GM12878 (cell line): ENCODE measurements at regions not wholly inside any gene's neighbourhood (a gene's known extent, or its start where the extent isn't known, plus 50 kb on each side); places are given as distances from the start of the nearest gene placed in this dataset.

Experiments
- ATAC-seq: fragments of 200-7000 bp; cut with Tn5 transposase; 3 replicates; pipeline ENCODE4 v1.9.1; 2020; ENCODE audit warnings: mild to moderate bottlenecking, moderate library complexity
- BruUV-seq: library from RNA; stranded (reverse); fragments of 400-500 nt; replicated peaks from 2 replicates; lab custom pipeline; 2021; lab: Mats Ljungman, UMichigan
- CTCF ChIA-PET: fragments of 300-600 bp; sonication (Branson Sonifier 250); formaldehyde crosslinking; extraction: SDS; loops from one replicate; lab custom pipeline; 2021; ENCODE audit warnings: inconsistent platforms; lab: Yijun Ruan, JAX
- POLR2A ChIA-PET: fragments of 350-600 bp; formaldehyde crosslinking; extraction: SDS; loops from one replicate; lab custom pipeline; 2021; ENCODE audit warnings: inconsistent platforms; lab: Charles Lee
- RAD21 ChIA-PET: fragments of 300-600 bp; sonication (Branson Sonifier 250); formaldehyde crosslinking; loops from one replicate; lab custom pipeline; 2023; ENCODE audit warnings: antibody characterized with exemption; ENCODE audit not compliant: unreplicated experiment; lab: Charles Lee
- SMC1A ChIA-PET: fragments of 300-600 bp; sonication (Branson Sonifier 250); formaldehyde crosslinking; loops from one replicate; lab custom pipeline; 2023; ENCODE audit not compliant: unreplicated experiment, uncharacterized antibody; lab: Charles Lee
- DNase-seq: peaks from one replicate; pipeline ENCODE4 v3.0.0-alpha.2; 2011; ENCODE audit warnings: low read depth, low spot score
- FAIRE-seq: peaks from 3 replicates; lab custom pipeline; 2011; peaks lifted over from hg19 to GRCh38; lab: Jason Lieb, UNC
- H2AFZ ChIP-seq: 2 replicates; pipeline ENCODE4 v1.6.0; 2011; ENCODE audit warnings: low read depth, low read length, control low read depth; ENCODE audit not compliant: control insufficient read depth
- H3K27ac ChIP-seq: 2 replicates; pipeline ENCODE4 v1.5.1; 2011; ENCODE audit warnings: control low read depth; ENCODE audit not compliant: control insufficient read depth, insufficient read depth
- H3K27me3 ChIP-seq, 2 experiments: replicated peaks in 1 of 2; 2 replicates each; pipeline versions ENCODE4 v1.6.0 to v1.6.1; 2011; ENCODE audit warnings: low read length in 1 of 2; ENCODE audit not compliant: control insufficient read depth in 2 of 2, insufficient read depth in 2 of 2
- H3K36me3 ChIP-seq, 2 experiments: 2 replicates each; pipeline ENCODE4 v1.5.1; 2011; ENCODE audit warnings: low read length in 1 of 2; ENCODE audit not compliant: control insufficient read depth in 2 of 2, insufficient read depth in 2 of 2
- H3K4me1 ChIP-seq: 2 replicates; pipeline ENCODE4 v1.6.1; 2011; ENCODE audit warnings: mild to moderate bottlenecking, low read length, moderate library complexity, mixed read lengths; ENCODE audit not compliant: control insufficient read depth, insufficient read depth
- H3K4me2 ChIP-seq: 2 replicates; pipeline ENCODE4 v1.6.0; 2011; ENCODE audit warnings: control low read depth; ENCODE audit not compliant: control insufficient read depth, insufficient read depth
- H3K4me3 ChIP-seq: fragments of 200-600 bp; sonication (generic); 2 replicates; pipeline ENCODE4 v1.5.1; 2016
- H3K79me2 ChIP-seq: 2 replicates; pipeline ENCODE4 v1.6.0; 2011; ENCODE audit warnings: low read length; ENCODE audit not compliant: control insufficient read depth, insufficient read depth
- H3K9ac ChIP-seq: 2 replicates; pipeline ENCODE4 v1.8.0; 2011; ENCODE audit warnings: low read length, control low read depth, mixed read lengths; ENCODE audit not compliant: control insufficient read depth, insufficient read depth
- H3K9me3 ChIP-seq: replicated peaks from 3 replicates; pipeline ENCODE4 v1.5.1; 2011; ENCODE audit warnings: mild to moderate bottlenecking, low read length; ENCODE audit not compliant: control insufficient read depth, insufficient read depth
- H4K20me1 ChIP-seq: 2 replicates; pipeline ENCODE4 v1.6.0; 2011; ENCODE audit not compliant: control insufficient read depth, insufficient read depth
- BMI1 ChIP-seq: fragments of 450-650 bp; IDR thresholded peaks from 2 replicates; pipeline ENCODE4 v1.6.1; 2016; ENCODE audit warnings: mild to moderate bottlenecking, moderate library complexity, borderline replicate concordance
- NFYA ChIP-seq: IDR thresholded peaks from 2 replicates; pipeline ENCODE4 v1.6.1; 2011; ENCODE audit warnings: low read depth, mild to moderate bottlenecking, low read length, improper control_type of control experiment, borderline replicate concordance
- NR2F1 ChIP-seq: fragments of 450-650 bp; conservative IDR thresholded peaks from 2 replicates; pipeline ENCODE4 v1.6.1; 2017; ENCODE audit warnings: mild to moderate bottlenecking
- PAX5 ChIP-seq: IDR thresholded peaks from 2 replicates; pipeline ENCODE4 v1.6.1; 2011; ENCODE audit warnings: low read depth, low read length, borderline replicate concordance
- POLR2AphosphoS5 ChIP-seq: IDR thresholded peaks from 2 replicates; pipeline ENCODE4 v1.6.1; 2011; ENCODE audit warnings: mild to moderate bottlenecking, low read length, inconsistent platforms
- TCF3 ChIP-seq: IDR thresholded peaks from 2 replicates; pipeline ENCODE4 v1.6.1; 2012; ENCODE audit warnings: low read depth, mild to moderate bottlenecking, low read length, borderline replicate concordance; ENCODE audit not compliant: insufficient read depth
- ZBED1 ChIP-seq: IDR thresholded peaks from 2 replicates; pipeline ENCODE4 v1.6.1; 2016; ENCODE audit warnings: borderline replicate concordance
- WGBS: methylation state at CpG from one replicate; pipeline ENCODE4 v1.1.6; 2016; ENCODE audit warnings: low lambda C conversion rate; ENCODE audit not compliant: insufficient replicate concordance, insufficient coverage; ENCODE audit errors: missing lambda C conversion rate; 5-methylcytosine and 5-hydroxymethylcytosine counted together
- in situ Hi-C: fragments of 300-500 bp; cut with MboI; formaldehyde crosslinking; loops from 9 replicates; pipeline ENCODE4 v1.14.3; 2018; ENCODE audit warnings: mixed read lengths
- intact Hi-C: fragments of 100-400 bp; cut with micrococcal nuclease; formaldehyde crosslinking; loops from one replicate; pipeline ENCODE4 v1.14.2; 2022; ENCODE audit not compliant: unreplicated experiment
- TF ChIP-seq, protein P1 (sequence below): fragments of 450-650 bp; IDR thresholded peaks from 2 replicates; pipeline ENCODE4 v1.6.1; 2017; ENCODE audit warnings: borderline replicate concordance
- TF ChIP-seq, protein P2 (sequence below): fragments of 450-650 bp; formaldehyde crosslinking; IDR thresholded peaks from 2 replicates; pipeline ENCODE4 v1.4.0; 2022; ENCODE audit warnings: mild to moderate bottlenecking, moderate library complexity
- TF ChIP-seq, protein P3 (sequence below): fragments of 450-650 bp; IDR thresholded peaks from 2 replicates; pipeline ENCODE4 v1.6.1; 2017; ENCODE audit warnings: low read depth, mild to moderate bottlenecking, moderate library complexity

DNA sequence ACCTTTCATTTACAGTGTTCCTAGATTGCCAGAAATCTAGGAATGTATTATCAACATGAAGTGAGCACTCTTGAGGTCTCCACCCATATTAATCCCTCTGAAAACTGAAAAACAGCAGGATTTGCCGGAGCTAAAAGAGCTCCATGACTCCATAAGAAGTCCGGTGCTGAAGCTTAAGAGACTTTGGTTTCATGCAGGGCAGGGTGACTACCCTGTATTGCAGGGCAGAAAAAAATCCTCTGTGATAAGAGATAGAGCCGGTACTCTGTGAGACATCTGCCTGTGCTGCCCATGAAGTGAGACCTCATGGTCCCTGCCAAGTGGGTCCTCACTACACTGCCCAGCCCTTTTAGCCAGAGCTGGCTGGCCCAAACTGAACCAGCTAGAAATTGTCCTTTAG lies 127.2 kb upstream of the NPY2R start:
- ChIA-PET POLR2A (no interaction called here), SMC1A (no interaction called here), CTCF (no interaction called here), RAD21 (no interaction called here)
- H3K79me2 ChIP-seq, result no peaks in the 10 kb centered on the region
- H3K9ac ChIP-seq, result no peak overlapping the region
- H3K4me1 ChIP-seq, result no peaks in the 10 kb centered on the region
- no peak for FAIRE-seq
- no peak for DNase-seq
- in situ Hi-C loops (no loop called here), intact Hi-C loops (no loop called here)
- no peaks in the 10 kb centered on the region for H3K36me3 ChIP-seq
- H3K4me3 ChIP-seq, result no peak overlapping the region
- H4K20me1 ChIP-seq, result no peaks in the 10 kb centered on the region
- H2AFZ ChIP-seq, result no peak overlapping the region
- no peak for ATAC-seq
- WGBS, result 26% methylated on average over 3 of the region's 3 CpGs
- H3K27me3 ChIP-seq, result no peaks in the 10 kb centered on the region
- H3K27ac ChIP-seq, result no peak overlapping the region
- TF ChIP-seq, protein P1, sequence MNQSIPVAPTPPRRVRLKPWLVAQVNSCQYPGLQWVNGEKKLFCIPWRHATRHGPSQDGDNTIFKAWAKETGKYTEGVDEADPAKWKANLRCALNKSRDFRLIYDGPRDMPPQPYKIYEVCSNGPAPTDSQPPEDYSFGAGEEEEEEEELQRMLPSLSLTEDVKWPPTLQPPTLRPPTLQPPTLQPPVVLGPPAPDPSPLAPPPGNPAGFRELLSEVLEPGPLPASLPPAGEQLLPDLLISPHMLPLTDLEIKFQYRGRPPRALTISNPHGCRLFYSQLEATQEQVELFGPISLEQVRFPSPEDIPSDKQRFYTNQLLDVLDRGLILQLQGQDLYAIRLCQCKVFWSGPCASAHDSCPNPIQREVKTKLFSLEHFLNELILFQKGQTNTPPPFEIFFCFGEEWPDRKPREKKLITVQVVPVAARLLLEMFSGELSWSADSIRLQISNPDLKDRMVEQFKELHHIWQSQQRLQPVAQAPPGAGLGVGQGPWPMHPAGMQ, result no peak
- TF ChIP-seq POLR2AphosphoS5, result no peak
- no peak for TF ChIP-seq PAX5
- TF ChIP-seq NR2F1, result no peak
- TF ChIP-seq NFYA, result no peak
- no peak for TF ChIP-seq BMI1
- TF ChIP-seq ZBED1, result no peak
- H3K9me3 ChIP-seq, result no peaks in the 10 kb centered on the region
- no peak overlapping the region for H3K4me2 ChIP-seq
- BruUV-seq, result no TSS peak

DNA sequence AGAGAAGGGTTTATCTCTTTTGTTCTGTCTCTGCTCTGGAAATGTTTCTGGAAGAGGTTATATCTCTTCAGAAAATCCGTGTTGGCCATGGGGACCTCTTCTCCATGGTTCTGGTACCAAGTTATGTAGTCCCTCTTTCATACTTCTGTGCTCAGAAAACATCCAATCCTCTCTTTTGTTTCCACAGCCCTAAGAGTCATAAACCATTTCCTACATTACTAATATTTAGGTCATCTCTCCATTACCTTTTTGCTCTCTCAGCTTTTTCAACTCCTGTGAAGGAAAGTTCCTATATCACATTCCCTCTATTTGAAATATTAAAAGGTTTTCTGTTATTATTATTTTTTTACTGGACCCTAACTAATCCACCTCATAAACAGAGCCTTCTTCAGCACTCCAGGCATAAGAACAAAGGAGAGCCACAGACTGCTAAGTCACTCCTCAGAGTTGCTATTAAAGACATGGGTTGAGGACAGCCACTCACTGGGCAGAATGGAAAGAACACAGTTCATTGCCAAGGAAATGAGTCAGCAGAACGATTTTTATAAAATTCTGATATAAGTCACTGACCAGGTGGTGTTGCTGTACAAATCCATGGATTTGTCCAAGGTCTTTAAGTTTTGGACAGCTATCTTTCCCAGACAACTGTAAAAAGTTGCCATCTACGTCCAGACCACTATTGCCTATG lies 122.4 kb upstream of the NPY2R start:
- no peak overlapping the region for H3K27ac ChIP-seq
- no peaks in the 10 kb centered on the region for H3K4me1 ChIP-seq
- no peak overlapping the region for H3K9ac ChIP-seq
- intact Hi-C loops (no loop called here), in situ Hi-C loops (no loop called here)
- H2AFZ ChIP-seq, result no peak overlapping the region
- no TSS peak for BruUV-seq
- FAIRE-seq (no peak), ATAC-seq (no peak), DNase-seq (no peak)
- ChIA-PET SMC1A (no interaction called here), POLR2A (no interaction called here), RAD21 (no interaction called here), CTCF (no interaction called here)
- H3K27me3 ChIP-seq, result no peaks in the 10 kb centered on the region
- H3K4me2 ChIP-seq, result no peak overlapping the region
- TF ChIP-seq, protein P2, sequence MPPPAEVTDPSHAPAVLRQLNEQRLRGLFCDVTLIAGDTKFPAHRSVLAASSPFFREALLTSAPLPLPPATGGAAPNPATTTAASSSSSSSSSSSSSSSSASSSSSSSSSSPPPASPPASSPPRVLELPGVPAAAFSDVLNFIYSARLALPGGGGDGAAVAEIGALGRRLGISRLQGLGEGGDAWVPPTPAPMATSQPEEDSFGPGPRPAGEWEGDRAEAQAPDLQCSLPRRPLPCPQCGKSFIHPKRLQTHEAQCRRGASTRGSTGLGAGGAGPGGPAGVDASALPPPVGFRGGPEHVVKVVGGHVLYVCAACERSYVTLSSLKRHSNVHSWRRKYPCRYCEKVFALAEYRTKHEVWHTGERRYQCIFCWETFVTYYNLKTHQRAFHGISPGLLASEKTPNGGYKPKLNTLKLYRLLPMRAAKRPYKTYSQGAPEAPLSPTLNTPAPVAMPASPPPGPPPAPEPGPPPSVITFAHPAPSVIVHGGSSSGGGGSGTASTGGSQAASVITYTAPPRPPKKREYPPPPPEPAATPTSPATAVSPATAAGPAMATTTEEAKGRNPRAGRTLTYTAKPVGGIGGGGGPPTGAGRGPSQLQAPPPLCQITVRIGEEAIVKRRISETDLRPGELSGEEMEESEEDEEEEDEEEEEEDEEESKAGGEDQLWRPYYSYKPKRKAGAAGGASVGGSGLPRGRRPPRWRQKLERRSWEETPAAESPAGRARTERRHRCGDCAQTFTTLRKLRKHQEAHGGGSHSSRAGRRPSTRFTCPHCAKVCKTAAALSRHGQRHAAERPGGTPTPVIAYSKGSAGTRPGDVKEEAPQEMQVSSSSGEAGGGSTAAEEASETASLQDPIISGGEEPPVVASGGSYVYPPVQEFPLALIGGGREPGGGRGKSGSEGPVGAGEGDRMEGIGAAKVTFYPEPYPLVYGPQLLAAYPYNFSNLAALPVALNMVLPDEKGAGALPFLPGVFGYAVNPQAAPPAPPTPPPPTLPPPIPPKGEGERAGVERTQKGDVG (CRISPR knock-in tag), result no peak
- no peak for TF ChIP-seq TCF3
- TF ChIP-seq, protein P3, sequence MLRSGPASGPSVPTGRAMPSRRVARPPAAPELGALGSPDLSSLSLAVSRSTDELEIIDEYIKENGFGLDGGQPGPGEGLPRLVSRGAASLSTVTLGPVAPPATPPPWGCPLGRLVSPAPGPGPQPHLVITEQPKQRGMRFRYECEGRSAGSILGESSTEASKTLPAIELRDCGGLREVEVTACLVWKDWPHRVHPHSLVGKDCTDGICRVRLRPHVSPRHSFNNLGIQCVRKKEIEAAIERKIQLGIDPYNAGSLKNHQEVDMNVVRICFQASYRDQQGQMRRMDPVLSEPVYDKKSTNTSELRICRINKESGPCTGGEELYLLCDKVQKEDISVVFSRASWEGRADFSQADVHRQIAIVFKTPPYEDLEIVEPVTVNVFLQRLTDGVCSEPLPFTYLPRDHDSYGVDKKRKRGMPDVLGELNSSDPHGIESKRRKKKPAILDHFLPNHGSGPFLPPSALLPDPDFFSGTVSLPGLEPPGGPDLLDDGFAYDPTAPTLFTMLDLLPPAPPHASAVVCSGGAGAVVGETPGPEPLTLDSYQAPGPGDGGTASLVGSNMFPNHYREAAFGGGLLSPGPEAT, result no peak
- no peaks in the 10 kb centered on the region for H3K36me3 ChIP-seq
- H4K20me1 ChIP-seq, result no peaks in the 10 kb centered on the region
- no peaks in the 10 kb centered on the region for H3K9me3 ChIP-seq
- WGBS, result 0% methylated on average over 3 of the region's 3 CpGs
- no peak overlapping the region for H3K4me3 ChIP-seq
- H3K79me2 ChIP-seq, result no peaks in the 10 kb centered on the region
